IPS-18c (cell line): ENCODE measurements at regions not wholly inside any gene's neighbourhood (a gene's known extent, or its start where the extent isn't known, plus 50 kb on each side); places are given as distances from the start of the nearest gene placed in this dataset.
"Not testable (repeated sequence)": the region's sequence is repeated elsewhere in the genome, so short reads cannot be mapped to it uniquely, and the experiment has no call there.

Experiments
- H3K4me3 ChIP-seq: 2 replicates; pipeline ENCODE4 v1.7.0; 2013; ENCODE audit warnings: low read depth, mild to moderate bottlenecking, low read length, moderate library complexity; ENCODE audit not compliant: insufficient read depth
- H3K9me3 ChIP-seq: one replicate; pipeline ENCODE4 v1.6.1; 2013; ENCODE audit warnings: mild to moderate bottlenecking, low read length, moderate library complexity; ENCODE audit not compliant: control insufficient read depth, insufficient read depth

GRCh38 chr13:90293793-90294361, 1053.6 kb upstream of the MIR17HG start:
- no peak overlapping the region for H3K4me3 ChIP-seq
- peaks cover 2% of the 10 kb centered on the region for H3K9me3 ChIP-seq

- Histone ChIP-seq H3K9me3 (no peaks in the 10 kb centered on the region), H3K4me3 (no peak overlapping the region)
Measured at GRCh38 chr13:90299238-90299637, 1048.2 kb upstream of the MIR17HG start.

GRCh38 chr13:90300015-90300414, 1047.5 kb upstream of the MIR17HG start:
- Histone ChIP-seq H3K4me3 (no peak overlapping the region), H3K9me3 (no peaks in the 10 kb centered on the region)

- no peaks in the 10 kb centered on the region for H3K9me3 ChIP-seq
Measured at GRCh38 chr13:90302107-90302506, 1045.4 kb upstream of the MIR17HG start.

GRCh38 chr13:90305796-90306195, 1041.7 kb upstream of the MIR17HG start:
- no peaks in the 10 kb centered on the region for H3K9me3 ChIP-seq
- no peak overlapping the region for H3K4me3 ChIP-seq

More at GRCh38 chr13:90302107-90302506, 1045.4 kb upstream of the MIR17HG start:
- no peak overlapping the region for H3K4me3 ChIP-seq

GRCh38 chr13:90307136-90307535, 1040.4 kb upstream of the MIR17HG start:
- H3K9me3 ChIP-seq, result no peaks in the 10 kb centered on the region
- no peak overlapping the region for H3K4me3 ChIP-seq

GRCh38 chr13:90308249-90308648, 1039.2 kb upstream of the MIR17HG start:
- Histone ChIP-seq H3K9me3 (no peaks in the 10 kb centered on the region), H3K4me3 (no peak overlapping the region)

- H3K9me3 ChIP-seq, result no peaks in the 10 kb centered on the region
- no peak overlapping the region for H3K4me3 ChIP-seq
Measured at GRCh38 chr13:90311929-90312328, 1035.6 kb upstream of the MIR17HG start.

GRCh38 chr13:90315061-90315460, 1032.4 kb upstream of the MIR17HG start:
- H3K4me3 ChIP-seq, result no peak overlapping the region
- H3K9me3 ChIP-seq, result no peaks in the 10 kb centered on the region

GRCh38 chr13:90320664-90321063, 1026.8 kb upstream of the MIR17HG start:
- Histone ChIP-seq H3K9me3 (no peaks in the 10 kb centered on the region), H3K4me3 (no peak overlapping the region)

GRCh38 chr13:90321281-90321931, 1026.1 kb upstream of the MIR17HG start:
- no peak overlapping the region for H3K4me3 ChIP-seq

GRCh38 chr13:90329641-90330040, 1017.8 kb upstream of the MIR17HG start:
- no peaks in the 10 kb centered on the region for H3K9me3 ChIP-seq
- no peak overlapping the region for H3K4me3 ChIP-seq

More at GRCh38 chr13:90321281-90321931, 1026.1 kb upstream of the MIR17HG start:
- H3K9me3 ChIP-seq, result no peaks in the 10 kb centered on the region

- Histone ChIP-seq H3K4me3 (no peak overlapping the region), H3K9me3 (no peaks in the 10 kb centered on the region)
Measured at GRCh38 chr13:90331974-90332373, 1015.5 kb upstream of the MIR17HG start.

GRCh38 chr13:90336507-90336906, 1011.0 kb upstream of the MIR17HG start:
- H3K9me3 ChIP-seq, result no peaks in the 10 kb centered on the region
- H3K4me3 ChIP-seq, result no peak overlapping the region

- not testable (repeated sequence) for H3K9me3 ChIP-seq, H3K4me3 ChIP-seq
Measured at GRCh38 chr13:90341348-90341747, 1006.1 kb upstream of the MIR17HG start.

GRCh38 chr13:90348477-90349136, 998.9 kb upstream of the MIR17HG start:
- not testable (repeated sequence) for H3K9me3 ChIP-seq, H3K4me3 ChIP-seq

- peaks cover 2% of the 10 kb centered on the region for H3K9me3 ChIP-seq
Measured at GRCh38 chr13:90352763-90353162, 994.7 kb upstream of the MIR17HG start.

GRCh38 chr13:90355162-90355751, 992.2 kb upstream of the MIR17HG start:
- Histone ChIP-seq H3K4me3 (no peak overlapping the region), H3K9me3 (peaks cover 2% of the 10 kb centered on the region)

More at GRCh38 chr13:90352763-90353162, 994.7 kb upstream of the MIR17HG start:
- H3K4me3 ChIP-seq, result no peak overlapping the region
